ENCODE measurements at regions not wholly inside any gene's neighbourhood (a gene's known extent, or its start where the extent isn't known, plus 50 kb on each side); places are given as distances from the start of the nearest gene placed in this dataset.

GRCh38 chr3:14346191-14346590 lies 56.2 kb upstream of the SLC6A6 start:
- TF ChIP-seq CTCF (conservative IDR thresholded peaks at IDR 0.05; ENCODE audit: low read depth), result no peak
- POLR2A ChIA-PET (ENCODE audit: low non-redundant PET), result no interaction called here
- no peak for DNase-seq (ENCODE audit: low spot score)
- CTCF ChIA-PET, result interaction anchor here (1.3 kb wide), 1 partner anchor 851 kb away, joined by 3 read pairs; no protein-coding TSS in a partner anchor
- no peak overlapping the region for H3K27ac ChIP-seq

DNA sequence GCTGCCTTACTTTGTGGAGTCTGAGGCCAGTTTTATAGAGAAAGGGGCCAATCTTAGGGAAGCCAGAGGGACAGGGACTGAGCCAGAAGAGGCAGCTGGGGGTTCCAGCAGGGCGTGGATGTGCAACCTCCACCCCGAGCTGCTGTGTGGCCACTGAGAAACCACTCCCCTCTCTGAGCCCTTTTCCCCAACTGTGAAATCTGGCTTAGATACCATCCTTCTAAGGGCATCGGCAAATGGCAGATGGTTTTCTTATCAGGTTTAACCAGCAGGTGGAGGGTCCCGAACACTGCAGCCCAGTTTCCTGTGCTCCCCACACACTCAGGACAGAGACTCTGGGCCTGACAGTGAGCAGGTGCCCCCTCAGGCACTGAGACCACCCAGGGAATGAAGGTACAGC lies 55.8 kb upstream of the SLC6A6 start:
- no peak for TF ChIP-seq CTCF (conservative IDR thresholded peaks at IDR 0.05; ENCODE audit: low read depth)
- POLR2A ChIA-PET (ENCODE audit: low non-redundant PET), result no interaction called here
- H3K27ac ChIP-seq, result no peak overlapping the region
- CTCF ChIA-PET, result interaction anchor here (1.3 kb wide), 1 partner anchor 851 kb away, joined by 3 read pairs; no protein-coding TSS in a partner anchor
- DNase-seq (ENCODE audit: low spot score), result no peak

DNA sequence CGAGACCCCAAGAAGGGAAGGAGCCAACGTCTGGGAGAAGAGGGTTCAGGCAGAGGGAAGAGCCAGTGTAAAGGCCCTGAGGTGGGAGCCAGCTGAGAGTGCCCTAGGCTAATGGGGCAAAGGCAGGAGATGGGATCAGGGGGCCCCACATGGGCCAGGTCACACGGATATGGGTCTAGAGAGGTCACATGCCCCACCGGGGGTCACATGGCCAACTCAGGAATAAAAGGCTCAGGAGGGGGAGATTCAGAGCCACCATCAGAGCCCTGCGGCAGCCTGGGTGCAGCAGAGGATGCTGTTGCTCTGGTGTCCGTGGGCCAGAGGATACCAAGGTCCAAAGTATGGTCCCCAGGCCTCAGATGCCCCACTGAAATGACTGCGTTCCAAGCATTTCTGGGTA lies 55.3 kb upstream of the SLC6A6 start:
- H3K27ac ChIP-seq, result no peak overlapping the region
- no peak for DNase-seq (ENCODE audit: low spot score)
- ChIA-PET CTCF (interaction anchor here (0.7 kb wide), 1 partner anchor 32 kb away, joined by 3 read pairs; no protein-coding TSS in a partner anchor), POLR2A (ENCODE audit: low non-redundant PET) (no interaction called here)
- no peak for TF ChIP-seq CTCF (conservative IDR thresholded peaks at IDR 0.05; ENCODE audit: low read depth)

GRCh38 chr3:14351617-14352001 lies 50.8 kb upstream of the SLC6A6 start:
- POLR2A ChIA-PET (ENCODE audit: low non-redundant PET), result no interaction called here
- H3K27ac ChIP-seq, result no peak overlapping the region
- TF ChIP-seq CTCF (conservative IDR thresholded peaks at IDR 0.05; ENCODE audit: low read depth), result no peak
- no peak for DNase-seq (ENCODE audit: low spot score)
- CTCF ChIA-PET, result no interaction called here

DNA sequence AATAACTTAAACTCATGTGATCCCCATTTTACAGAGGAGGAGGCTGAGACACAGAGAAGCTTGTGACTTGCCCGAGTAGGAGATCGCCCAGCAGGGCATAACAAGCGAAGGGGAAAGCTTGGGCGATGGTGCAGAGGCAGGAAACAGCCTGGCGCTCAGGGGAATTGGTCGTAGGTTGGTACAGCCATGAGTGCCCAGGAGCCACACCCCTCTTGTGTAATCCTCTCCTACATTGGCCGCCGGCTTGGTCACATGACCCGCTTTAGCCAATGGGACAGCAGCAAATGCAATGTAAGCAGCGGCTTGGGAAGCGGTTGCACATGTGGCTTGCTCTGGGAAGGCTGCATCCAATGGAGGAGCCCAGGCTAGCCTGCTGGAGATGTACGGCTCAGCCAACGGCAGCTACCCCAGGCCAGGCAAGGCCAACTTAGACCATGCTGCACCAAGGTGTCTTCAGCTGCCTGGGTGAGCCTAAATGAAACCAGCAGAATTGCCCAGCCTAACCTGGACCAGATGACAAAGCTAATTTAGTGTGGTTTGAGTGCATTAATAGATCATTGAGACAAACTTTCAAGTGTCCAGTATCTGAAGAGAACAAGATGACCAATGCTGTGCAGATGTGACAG lies 50.3 kb upstream of the SLC6A6 start:
- no peak overlapping the region for H3K27ac ChIP-seq
- ChIA-PET CTCF (no interaction called here), POLR2A (ENCODE audit: low non-redundant PET) (no interaction called here)
- DNase-seq (ENCODE audit: low spot score), result no peak
- no peak for TF ChIP-seq CTCF (conservative IDR thresholded peaks at IDR 0.05; ENCODE audit: low read depth)

All from RWPE1 (cell line).